ENCODE measurements at regions not wholly inside any gene's neighbourhood (a gene's known extent, or its start where the extent isn't known, plus 50 kb on each side); places are given as distances from the start of the nearest gene placed in this dataset.

- no peaks in the 10 kb centered on the region for H3K79me2 ChIP-seq
- H3K4me2 ChIP-seq (ENCODE audit: low read length): no peak overlapping the region
- H2AFZ ChIP-seq: no peak overlapping the region
- no peak overlapping the region for H3K27ac ChIP-seq
- H3K36me3 ChIP-seq (ENCODE audit: control insufficient read depth, insufficient read depth, low read length): no peaks in the 10 kb centered on the region
- H3K4me3 ChIP-seq (ENCODE audit: low read depth, low read length): no peak overlapping the region
- no peaks in the 10 kb centered on the region for H3K27me3 ChIP-seq (ENCODE audit: control insufficient read depth, insufficient read depth, low read length)
- TF ChIP-seq, protein P1, sequence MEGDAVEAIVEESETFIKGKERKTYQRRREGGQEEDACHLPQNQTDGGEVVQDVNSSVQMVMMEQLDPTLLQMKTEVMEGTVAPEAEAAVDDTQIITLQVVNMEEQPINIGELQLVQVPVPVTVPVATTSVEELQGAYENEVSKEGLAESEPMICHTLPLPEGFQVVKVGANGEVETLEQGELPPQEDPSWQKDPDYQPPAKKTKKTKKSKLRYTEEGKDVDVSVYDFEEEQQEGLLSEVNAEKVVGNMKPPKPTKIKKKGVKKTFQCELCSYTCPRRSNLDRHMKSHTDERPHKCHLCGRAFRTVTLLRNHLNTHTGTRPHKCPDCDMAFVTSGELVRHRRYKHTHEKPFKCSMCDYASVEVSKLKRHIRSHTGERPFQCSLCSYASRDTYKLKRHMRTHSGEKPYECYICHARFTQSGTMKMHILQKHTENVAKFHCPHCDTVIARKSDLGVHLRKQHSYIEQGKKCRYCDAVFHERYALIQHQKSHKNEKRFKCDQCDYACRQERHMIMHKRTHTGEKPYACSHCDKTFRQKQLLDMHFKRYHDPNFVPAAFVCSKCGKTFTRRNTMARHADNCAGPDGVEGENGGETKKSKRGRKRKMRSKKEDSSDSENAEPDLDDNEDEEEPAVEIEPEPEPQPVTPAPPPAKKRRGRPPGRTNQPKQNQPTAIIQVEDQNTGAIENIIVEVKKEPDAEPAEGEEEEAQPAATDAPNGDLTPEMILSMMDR (IDR thresholded peaks at IDR 0.05): no peak
- H3K9me3 ChIP-seq (ENCODE audit: control insufficient read depth, low read length): no peaks in the 10 kb centered on the region
- no peak overlapping the region for H3K9ac ChIP-seq
- H3K4me1 ChIP-seq: no peaks in the 10 kb centered on the region
Measured at GRCh38 chr7:110130669-110131068, 960.3 kb upstream of the LRRN3 start.

DNA sequence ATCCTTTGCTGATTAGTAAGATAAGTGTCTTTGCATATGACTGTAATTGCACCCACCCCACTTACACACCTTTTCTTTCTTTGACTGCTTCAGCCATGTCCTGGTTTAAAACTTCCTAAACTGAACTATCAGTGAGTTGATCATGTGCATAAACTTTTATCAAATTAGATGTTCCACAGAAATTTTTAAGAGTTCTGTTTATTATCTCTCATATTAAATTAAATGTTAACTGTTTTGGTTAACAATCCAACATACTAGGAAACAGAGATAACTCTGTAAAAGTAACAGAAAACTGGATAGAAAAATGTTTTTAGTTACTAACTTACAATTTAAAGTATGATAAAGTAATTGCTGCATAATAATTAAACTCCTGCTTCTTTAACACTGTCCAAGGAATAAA, 959.6 kb upstream of the LRRN3 start:
- Histone ChIP-seq H3K4me2 (ENCODE audit: low read length) (no peak overlapping the region), H2AFZ (no peak overlapping the region), H3K27me3 (ENCODE audit: control insufficient read depth, insufficient read depth, low read length) (no peaks in the 10 kb centered on the region), H3K27ac (no peak overlapping the region), H3K9me3 (ENCODE audit: control insufficient read depth, low read length) (no peaks in the 10 kb centered on the region), H3K9ac (no peak overlapping the region), H3K36me3 (ENCODE audit: control insufficient read depth, insufficient read depth, low read length) (no peaks in the 10 kb centered on the region), H3K4me1 (no peaks in the 10 kb centered on the region), H3K79me2 (no peaks in the 10 kb centered on the region), H3K4me3 (ENCODE audit: low read depth, low read length) (no peak overlapping the region)
- TF ChIP-seq, protein P1 (IDR thresholded peaks at IDR 0.05): no peak

GRCh38 chr7:110139056-110139455, 951.9 kb upstream of the LRRN3 start:
- Histone ChIP-seq H3K27ac (no peak overlapping the region), H3K4me2 (ENCODE audit: low read length) (no peak overlapping the region), H3K36me3 (ENCODE audit: control insufficient read depth, insufficient read depth, low read length) (no peaks in the 10 kb centered on the region), H3K27me3 (ENCODE audit: control insufficient read depth, insufficient read depth, low read length) (no peaks in the 10 kb centered on the region), H2AFZ (no peak overlapping the region), H3K79me2 (no peaks in the 10 kb centered on the region), H3K4me1 (no peaks in the 10 kb centered on the region), H3K9ac (no peak overlapping the region), H3K9me3 (ENCODE audit: control insufficient read depth, low read length) (no peaks in the 10 kb centered on the region), H3K4me3 (ENCODE audit: low read depth, low read length) (no peak overlapping the region)
- TF ChIP-seq, protein P1 (IDR thresholded peaks at IDR 0.05): no peak

DNA sequence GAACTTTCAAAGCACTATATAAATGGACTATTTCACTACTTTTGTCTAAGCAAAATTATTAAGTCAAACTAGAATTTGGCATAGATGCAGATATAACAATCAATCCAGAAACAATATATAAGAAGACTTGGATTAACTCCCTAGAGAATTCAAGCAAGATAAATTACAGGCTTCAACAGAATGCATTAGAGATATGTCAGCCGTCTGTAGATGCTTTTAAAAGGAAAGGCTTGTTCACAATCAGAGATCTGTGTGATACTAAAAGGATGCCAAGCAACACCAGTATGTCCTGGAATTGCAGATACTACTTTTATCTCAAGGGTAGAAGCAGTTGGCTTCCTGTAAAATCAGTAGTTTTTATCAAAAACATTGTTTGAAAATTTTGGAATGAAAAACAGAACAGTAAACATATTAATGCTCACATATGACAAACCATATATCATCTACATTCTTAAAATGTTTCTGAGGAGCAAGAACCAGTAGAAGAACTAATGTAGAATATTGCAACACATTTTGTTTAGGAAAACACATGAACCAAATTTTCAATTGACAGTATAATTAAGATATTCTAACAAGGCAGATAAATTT, 947.9 kb upstream of the LRRN3 start:
- Histone ChIP-seq H2AFZ (no peak overlapping the region), H3K4me1 (no peaks in the 10 kb centered on the region), H3K9me3 (ENCODE audit: control insufficient read depth, low read length) (no peaks in the 10 kb centered on the region), H3K4me2 (ENCODE audit: low read length) (no peak overlapping the region), H3K27ac (no peak overlapping the region), H3K9ac (no peak overlapping the region), H3K27me3 (ENCODE audit: control insufficient read depth, insufficient read depth, low read length) (no peaks in the 10 kb centered on the region), H3K36me3 (ENCODE audit: control insufficient read depth, insufficient read depth, low read length) (no peaks in the 10 kb centered on the region), H3K79me2 (no peaks in the 10 kb centered on the region), H3K4me3 (ENCODE audit: low read depth, low read length) (no peak overlapping the region)
- TF ChIP-seq, protein P1 (IDR thresholded peaks at IDR 0.05): no peak

- Histone ChIP-seq H3K36me3 (ENCODE audit: control insufficient read depth, insufficient read depth, low read length) (no peaks in the 10 kb centered on the region), H3K4me2 (ENCODE audit: low read length) (no peak overlapping the region), H3K4me3 (ENCODE audit: low read depth, low read length) (no peak overlapping the region), H3K9ac (no peak overlapping the region), H3K4me1 (no peaks in the 10 kb centered on the region), H3K27me3 (ENCODE audit: control insufficient read depth, insufficient read depth, low read length) (no peaks in the 10 kb centered on the region), H3K27ac (no peak overlapping the region), H3K79me2 (no peaks in the 10 kb centered on the region), H3K9me3 (ENCODE audit: control insufficient read depth, low read length) (no peaks in the 10 kb centered on the region), H2AFZ (no peak overlapping the region)
- TF ChIP-seq, protein P1 (IDR thresholded peaks at IDR 0.05): no peak
Measured at GRCh38 chr7:110144599-110144998, 946.3 kb upstream of the LRRN3 start.
